Heart right ventricle (tissue), 16 donors: ENCODE measurements at regions not wholly inside any gene's neighbourhood (a gene's known extent, or its start where the extent isn't known, plus 50 kb on each side); places are given as distances from the start of the nearest gene placed in this dataset.

Source experiments
- ATAC-seq, 8 donors: fragments of 200-7000 bp; cut with Tn5 transposase; one replicate each; pipeline ENCODE4 v1.9.1; 2020; ENCODE audit warnings: mild to moderate bottlenecking in 8 of 8, moderate library complexity in 8 of 8, moderate number of reproducible peaks in 1 of 8
- DNase-seq, 2 donors: peaks; one replicate each; pipeline ENCODE4 v3.0.0-alpha.2; 2020
- H3K27ac ChIP-seq, 10 donors: fragments of 200-600 bp; sonication (generic) in 2 of 10; one replicate each; pipeline versions ENCODE4 v1.5.0 to v1.8.0; 2020 to 2022; ENCODE audit warnings: mild to moderate bottlenecking in 3 of 10
- H3K27me3 ChIP-seq, 7 donors: fragments of 200-600 bp; one replicate each; pipeline ENCODE4 v1.8.0; 2021 to 2022; ENCODE audit warnings: mild to moderate bottlenecking in 2 of 7
- H3K36me3 ChIP-seq, 9 donors: fragments of 200-600 bp; sonication (generic) in 1 of 9; one replicate each; pipeline versions ENCODE4 v1.5.0 to v1.8.0; 2020 to 2022; ENCODE audit warnings: mild to moderate bottlenecking in 2 of 9
- H3K4me1 ChIP-seq, 9 donors: fragments of 200-600 bp; sonication (generic) in 1 of 9; one replicate each; pipeline versions ENCODE4 v1.5.0 to v1.8.0; 2020 to 2022; ENCODE audit warnings: mild to moderate bottlenecking in 4 of 9
- H3K4me3 ChIP-seq, 10 donors: fragments of 200-600 bp; sonication (generic) in 2 of 10; one replicate each; pipeline versions ENCODE4 v1.5.0 to v1.8.0; 2020 to 2022; ENCODE audit warnings: mild to moderate bottlenecking in 7 of 10, moderate library complexity in 2 of 10
- H3K9me3 ChIP-seq, 11 donors: fragments of 200-600 bp in 10 of 11; sonication (generic) in 2 of 11; one replicate each; pipeline versions ENCODE4 v1.5.0 to v1.8.0; 2013 to 2022; ENCODE audit warnings: mild to moderate bottlenecking in 2 of 11, control low read depth in 1 of 11, moderate library complexity in 1 of 11
- WGBS, 2 donors: extraction: QIAGEN DNeasy Blood & Tissue Kit; methylation state at CpG; one replicate each; pipeline ENCODE4 v1.1.7; 2013; ENCODE audit warnings: inconsistent platforms in 1 of 2; 5-methylcytosine and 5-hydroxymethylcytosine counted together
- intact Hi-C, 10 donors: fragments of 100-400 bp; cut with DNase I; formaldehyde crosslinking; loops; one replicate each; pipeline versions ENCODE4 v1.11.1 to v1.14.2; 2022
- TF ChIP-seq, protein P1 (sequence below), 9 donors: fragments of 200-600 bp; sonication (generic) in 2 of 9; IDR thresholded peaks; one replicate each; pipeline versions ENCODE4 v1.5.0 to v1.8.0; 2021 to 2022; ENCODE audit warnings: antibody characterized with exemption in 9 of 9, mild to moderate bottlenecking in 5 of 9, moderate library complexity in 1 of 9
- donor health status: Arrhythmogenic right ventricular cardiomyopathy.
- donor health status: ischemic (EF 13 %, LVEDD 7.1; RV severe dilation, severe dysfunction).
- donor health status: healthy with polysubstance abuse.
- donor health status: DM: no; HTN: yes; CAD: no.
- donor health status: DM: no; HTN: no; CAD: no.
- donor health status: ischemic (EF 25% LVEDD 6.9; RV normal size, moderate dysfunction).
- donor health status: ischemic (EF 25% LVEDD 5.7; RV mildly dilated, moderate dysfunction).
- donor health status: healthy.
- donor health status: DM: yes; HTN: yes; CAD: no.
- donor health status: Ischemic cardiomyopathy.
- donor health status: ischemic (EF 35%, LVEDD 5.7; RV mildly dilated, moderate dysfunction).
- donor health status: nonischemic (EF 11% LVEDD 7.7; RV severe dilation, severe dysfunction).
- donor health status: DM: yes; HTN: yes; CAD: no.
- donor health status: PGD.
- donor health status: ischemic (EF 29% LVEDD 5.4; RV normal size, mild dysfunction).
- donor health status: nonischemic (EF 23%, LVEDD 6.1; RV moderate dilation, normal function).

DNA sequence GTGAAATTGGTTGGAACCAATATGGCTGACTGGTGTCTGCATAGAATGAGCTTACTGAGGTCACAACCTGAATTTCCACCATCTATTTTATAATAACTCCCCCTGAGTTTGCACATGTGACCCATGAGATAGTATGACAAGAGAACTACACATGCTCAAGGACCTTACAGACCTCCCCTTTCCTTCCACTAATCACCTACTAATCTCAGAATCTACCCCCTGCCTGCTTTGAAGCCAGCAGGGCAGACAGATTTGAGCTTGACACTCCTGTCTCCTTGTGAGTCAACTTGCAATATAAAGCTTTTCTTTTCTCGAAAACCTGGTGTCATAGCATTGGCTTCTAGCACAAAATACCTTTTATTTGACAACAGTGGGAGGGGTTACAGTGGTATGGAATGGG is 248.4 kb downstream of the RFC3 start:
- H3K27ac ChIP-seq = no peak overlapping the region
- no peaks in the 10 kb centered on the region for H3K27me3 ChIP-seq
- 85 to 93% methylated on average over 1 of the region's 1 CpG for WGBS, 2 donors
- H3K9me3 ChIP-seq = peaks cover 0 to 3% (median 0%) of the 10 kb centered on the region in 11 donors
- TF ChIP-seq, protein P1, sequence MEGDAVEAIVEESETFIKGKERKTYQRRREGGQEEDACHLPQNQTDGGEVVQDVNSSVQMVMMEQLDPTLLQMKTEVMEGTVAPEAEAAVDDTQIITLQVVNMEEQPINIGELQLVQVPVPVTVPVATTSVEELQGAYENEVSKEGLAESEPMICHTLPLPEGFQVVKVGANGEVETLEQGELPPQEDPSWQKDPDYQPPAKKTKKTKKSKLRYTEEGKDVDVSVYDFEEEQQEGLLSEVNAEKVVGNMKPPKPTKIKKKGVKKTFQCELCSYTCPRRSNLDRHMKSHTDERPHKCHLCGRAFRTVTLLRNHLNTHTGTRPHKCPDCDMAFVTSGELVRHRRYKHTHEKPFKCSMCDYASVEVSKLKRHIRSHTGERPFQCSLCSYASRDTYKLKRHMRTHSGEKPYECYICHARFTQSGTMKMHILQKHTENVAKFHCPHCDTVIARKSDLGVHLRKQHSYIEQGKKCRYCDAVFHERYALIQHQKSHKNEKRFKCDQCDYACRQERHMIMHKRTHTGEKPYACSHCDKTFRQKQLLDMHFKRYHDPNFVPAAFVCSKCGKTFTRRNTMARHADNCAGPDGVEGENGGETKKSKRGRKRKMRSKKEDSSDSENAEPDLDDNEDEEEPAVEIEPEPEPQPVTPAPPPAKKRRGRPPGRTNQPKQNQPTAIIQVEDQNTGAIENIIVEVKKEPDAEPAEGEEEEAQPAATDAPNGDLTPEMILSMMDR (IDR thresholded peaks at IDR 0.05) = no peak
- intact Hi-C loops = no loop called here
- H3K4me1 ChIP-seq = peaks cover 0 to 5% (median 0%) of the 10 kb centered on the region in 9 donors
- no peak for ATAC-seq
- H3K4me3 ChIP-seq = no peak overlapping the region
- no peak for DNase-seq
- no peaks in the 10 kb centered on the region for H3K36me3 ChIP-seq

- no peak for DNase-seq
- peaks cover 0 to 22% (median 3%) of the 10 kb centered on the region in 11 donors for H3K9me3 ChIP-seq
- no peak for ATAC-seq
- H3K27ac ChIP-seq = no peak overlapping the region
- H3K27me3 ChIP-seq = no peaks in the 10 kb centered on the region
- intact Hi-C loops = loop anchor here in 6 of 10 donors (10.0 kb wide), 5 partner anchors 125 to 1095 kb away; no protein-coding TSS in a partner anchor
- H3K4me1 ChIP-seq = peaks cover 0 to under 1% (median 0%) of the 10 kb centered on the region in 9 donors
- no peak overlapping the region for H3K4me3 ChIP-seq
- TF ChIP-seq, protein P1 (IDR thresholded peaks at IDR 0.05) = no peak
- no peaks in the 10 kb centered on the region for H3K36me3 ChIP-seq
These were observed 252.1 kb downstream of the RFC3 start for GRCh38 chr13:34070006-34070405.

DNA sequence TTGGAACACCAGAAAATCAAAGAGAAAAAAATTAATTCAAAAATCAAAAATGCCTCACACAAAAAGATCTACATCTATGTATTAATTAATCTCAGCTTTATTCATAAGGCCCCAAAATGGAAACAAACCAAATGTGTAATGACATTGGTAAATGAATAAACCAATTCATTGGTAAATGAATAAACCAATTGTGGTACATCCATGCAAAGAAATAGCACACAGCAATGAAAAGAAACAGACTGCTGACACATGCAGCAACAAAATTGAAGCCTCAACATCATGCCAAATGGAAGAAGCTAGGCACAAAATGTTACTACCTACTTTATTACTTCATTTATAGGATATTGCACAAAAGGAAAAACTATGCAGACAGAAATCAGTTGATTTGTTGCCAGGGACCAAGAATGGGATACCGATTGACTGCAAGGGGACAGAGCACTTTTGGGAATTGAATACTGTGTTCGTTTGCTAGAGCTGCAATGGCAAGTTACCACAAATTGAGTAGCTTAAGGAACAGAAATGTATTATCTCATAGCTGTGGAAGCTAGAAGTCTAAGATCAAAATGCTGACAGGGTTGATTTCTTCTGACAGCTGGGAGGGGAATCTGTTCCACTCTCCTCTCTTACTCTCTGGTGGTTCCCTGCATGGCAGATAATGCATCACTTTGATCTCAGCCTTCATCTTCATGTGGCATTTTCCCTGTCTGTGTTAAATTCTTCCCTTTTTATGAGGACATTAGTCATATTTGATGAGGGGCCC is 252.8 kb downstream of the RFC3 start:
- Histone ChIP-seq H3K4me3 (no peak overlapping the region), H3K9me3 (peaks cover 0 to 25% (median 3%) of the 10 kb centered on the region in 11 donors), H3K27ac (no peak overlapping the region), H3K36me3 (no peaks in the 10 kb centered on the region), H3K4me1 (no peaks in the 10 kb centered on the region), H3K27me3 (no peaks in the 10 kb centered on the region)
- WGBS, 2 donors = 79 to 89% methylated on average over 2 of the region's 2 CpGs
- intact Hi-C loops = loop anchor here in 6 of 10 donors (10.0 kb wide), 5 partner anchors 126 to 1094 kb away; no protein-coding TSS in a partner anchor
- TF ChIP-seq, protein P1 (IDR thresholded peaks at IDR 0.05) = no peak
- no peak for DNase-seq
- no peak for ATAC-seq

DNA sequence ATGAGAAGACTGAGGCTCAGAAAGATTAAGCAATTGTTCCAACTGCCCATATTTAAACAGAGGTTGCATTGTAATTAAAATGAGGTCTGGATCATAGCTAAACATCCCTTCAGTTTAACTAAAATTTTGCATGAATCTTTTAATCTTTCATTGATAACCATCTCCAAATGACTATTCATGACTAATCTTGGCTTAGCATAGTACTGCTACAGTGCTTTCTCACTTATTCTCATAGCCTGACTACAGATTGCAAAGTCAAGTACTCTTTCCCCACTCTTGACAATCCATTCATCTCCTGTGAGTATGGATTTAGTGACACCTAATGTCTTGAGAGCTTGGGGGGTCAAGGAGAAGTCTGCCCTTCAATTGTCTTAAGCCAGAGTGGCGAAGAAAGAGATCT is 258.4 kb downstream of the RFC3 start:
- WGBS, 2 donors = 96 to 97% methylated on average over 1 of the region's 1 CpG
- ATAC-seq (no peak), DNase-seq (no peak)
- Histone ChIP-seq H3K36me3 (no peaks in the 10 kb centered on the region), H3K4me1 (peaks cover 0 to 11% (median 5%) of the 10 kb centered on the region in 9 donors), H3K9me3 (peaks cover 0 to 25% (median 0%) of the 10 kb centered on the region in 11 donors), H3K27me3 (no peaks in the 10 kb centered on the region), H3K27ac (no peak overlapping the region), H3K4me3 (no peak overlapping the region)
- intact Hi-C loops = loop anchor here (2.0 to 10.0 kb wide), 14 partner anchors 132 to 1088 kb away; no protein-coding TSS in a partner anchor
- TF ChIP-seq, protein P1 (IDR thresholded peaks at IDR 0.05) = no peak
